Suppressor macrophage (primary cell): ENCODE measurements at regions not wholly inside any gene's neighbourhood (a gene's known extent, or its start where the extent isn't known, plus 50 kb on each side); places are given as distances from the start of the nearest gene placed in this dataset.

ENCODE experiments used
- DNase-seq, 4 experiments: peaks; one replicate each; pipeline ENCODE4 v3.0.0-alpha.2; 2020 to 2022

- no peak for DNase-seq
Measured at GRCh38 chr9:91141407-91141965, 220.2 kb downstream of the AUH start.

GRCh38 chr9:91143162-91143561 is 218.6 kb downstream of the AUH start:
- no peak for DNase-seq

GRCh38 chr9:91143642-91144041 is 218.1 kb downstream of the AUH start:
- no peak for DNase-seq

GRCh38 chr9:91144769-91145168 is 216.9 kb downstream of the AUH start:
- DNase-seq: no peak

DNA sequence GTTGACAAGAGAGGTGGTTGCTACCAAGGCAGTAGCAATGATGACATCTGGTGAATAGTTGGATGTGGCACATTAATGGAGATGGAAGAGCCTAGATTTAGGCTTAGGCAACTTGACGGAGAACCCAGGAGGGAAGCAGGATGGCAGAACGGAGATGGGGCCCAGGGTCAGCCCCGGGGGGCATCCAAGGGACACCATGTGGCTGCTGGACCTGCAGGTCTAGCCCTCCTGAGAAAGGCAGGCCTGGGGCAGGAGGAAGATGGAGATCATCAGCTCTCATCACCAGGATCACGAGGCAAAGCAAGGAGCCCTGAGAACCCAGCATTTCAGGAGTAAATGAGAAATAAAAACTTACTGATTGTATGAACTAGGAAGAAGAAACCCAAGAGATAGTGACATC is 216.2 kb downstream of the AUH start:
- no peak for DNase-seq

DNA sequence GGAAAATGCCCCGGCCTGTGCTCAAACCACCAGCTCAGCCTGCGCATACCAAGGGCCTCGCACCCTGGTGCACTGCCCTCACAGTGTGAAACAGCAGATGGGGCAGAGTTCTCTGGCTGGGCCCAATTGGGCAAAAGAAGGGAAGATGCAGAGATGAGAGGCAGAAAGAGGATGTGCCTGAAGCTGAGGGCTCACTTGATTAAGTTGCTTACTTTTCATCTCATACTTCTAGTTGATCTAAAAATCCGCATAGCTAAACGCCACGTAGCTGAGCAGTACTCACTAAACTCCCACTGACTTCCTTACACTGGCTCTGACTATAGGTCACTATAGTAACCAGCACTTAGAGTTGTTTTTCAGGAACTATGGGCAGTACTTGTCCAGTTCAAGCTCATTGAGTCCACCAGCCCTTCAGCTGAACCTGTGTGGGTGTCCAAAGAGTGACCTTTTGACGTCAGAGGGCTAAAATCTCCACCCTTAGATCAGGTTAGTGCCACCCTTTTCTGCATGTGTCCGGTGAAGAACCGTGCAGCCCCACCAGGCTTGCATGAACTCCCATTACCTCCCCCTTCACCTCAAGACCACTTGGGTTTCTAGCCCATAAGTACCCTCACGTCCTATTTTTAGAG is 215.2 kb downstream of the AUH start:
- peak; percentile 73 to 96 (median 84) for DNase-seq

DNA sequence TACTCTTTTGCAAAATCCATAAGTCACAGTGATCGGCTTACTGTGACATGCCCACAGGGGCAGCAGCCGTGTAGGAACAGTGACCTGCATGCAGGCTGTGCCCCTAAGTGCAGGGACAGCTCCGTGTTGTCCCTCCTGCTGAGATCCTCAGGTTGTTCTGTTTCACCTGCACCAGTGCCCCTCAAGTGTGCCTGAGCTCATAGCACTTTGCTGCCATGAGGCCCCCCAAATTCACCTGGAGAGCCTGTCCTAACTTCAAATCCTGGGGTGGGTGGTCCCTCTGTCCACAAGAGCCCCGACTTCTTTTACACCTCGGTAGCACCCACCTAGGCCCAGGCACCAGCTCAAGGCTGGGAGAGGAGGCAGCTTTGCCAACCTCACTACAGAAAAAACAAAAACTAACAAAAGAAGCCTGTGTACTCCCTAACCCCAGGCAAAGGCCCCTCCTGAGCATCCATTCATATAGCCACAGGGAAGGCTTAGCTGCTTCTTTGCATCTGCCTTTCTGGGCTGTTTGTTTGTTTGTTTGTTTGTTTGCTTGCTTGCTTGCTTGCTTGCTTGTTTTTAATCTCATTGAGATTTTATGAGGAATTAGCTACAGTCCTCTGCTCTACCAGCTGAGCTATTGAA is 214.5 kb downstream of the AUH start:
- peak in 2 of 4 experiments; percentile 29 to 31 for DNase-seq

DNA sequence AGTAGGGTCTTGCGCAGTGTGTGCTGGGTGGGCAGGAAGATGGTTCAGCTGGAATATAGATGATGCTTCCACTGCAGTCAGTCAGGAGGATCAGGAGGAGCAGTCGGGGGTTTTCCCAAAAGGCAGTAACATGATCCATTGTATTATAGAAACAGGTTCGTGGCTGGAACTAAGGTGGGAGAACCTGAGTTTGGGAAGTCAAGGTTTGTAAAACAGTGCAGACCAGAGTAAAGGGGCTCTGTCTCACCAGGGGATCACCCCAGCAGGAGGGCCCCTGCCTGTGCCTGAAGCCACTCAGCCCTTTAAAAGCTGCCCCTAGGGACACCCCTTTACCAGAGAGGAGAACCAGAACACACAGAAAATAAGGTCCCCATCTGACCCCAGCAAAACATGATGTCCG is 213.4 kb downstream of the AUH start:
- no peak for DNase-seq

- no peak for DNase-seq
Measured at GRCh38 chr9:91150273-91150997, 211.3 kb downstream of the AUH start.

- peak; percentile 67 to 93 (median 80) for DNase-seq
Measured at GRCh38 chr9:91150998-91151717, 210.6 kb downstream of the AUH start.

DNA sequence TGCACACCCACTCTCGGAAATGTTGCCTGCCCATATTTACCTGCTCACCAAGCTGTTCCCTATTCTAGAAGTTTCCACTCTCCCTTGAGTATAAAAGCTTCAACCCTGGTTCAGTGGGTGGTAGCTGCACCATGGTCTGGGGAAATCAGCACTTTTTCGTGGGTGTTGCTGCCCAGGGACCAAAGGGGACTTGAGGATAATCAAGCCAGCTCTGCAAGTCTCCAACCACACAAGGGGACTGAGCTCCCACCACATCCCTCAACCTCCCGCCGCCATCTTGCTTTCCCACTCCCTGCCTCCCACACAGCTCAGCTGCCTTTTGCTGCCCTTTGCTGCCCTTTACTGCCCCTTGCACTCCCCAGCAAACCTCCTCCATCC is 210.0 kb downstream of the AUH start:
- peak; percentile 77 to 92 (median 86) for DNase-seq

GRCh38 chr9:91154686-91155085 is 207.0 kb downstream of the AUH start:
- DNase-seq: no peak

DNA sequence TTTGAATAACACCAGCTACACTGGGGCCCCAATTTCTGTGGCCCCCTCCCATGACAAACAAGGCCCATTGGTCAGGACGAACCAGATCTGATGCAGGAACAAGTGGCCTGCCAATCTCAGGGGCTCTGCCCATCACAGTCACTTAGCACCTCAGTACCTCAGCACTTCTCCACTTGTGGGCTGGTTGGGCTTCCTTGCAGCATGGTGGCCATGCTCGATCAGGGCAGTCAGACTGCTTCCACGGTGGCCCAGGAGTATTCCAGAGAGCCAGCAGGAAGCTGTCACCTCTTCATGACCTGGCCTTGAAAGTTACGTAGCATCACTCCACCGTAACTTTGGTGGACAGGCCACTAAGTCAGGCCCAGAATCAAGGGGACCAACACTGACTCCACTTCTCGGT is 206.5 kb downstream of the AUH start:
- no peak for DNase-seq

DNA sequence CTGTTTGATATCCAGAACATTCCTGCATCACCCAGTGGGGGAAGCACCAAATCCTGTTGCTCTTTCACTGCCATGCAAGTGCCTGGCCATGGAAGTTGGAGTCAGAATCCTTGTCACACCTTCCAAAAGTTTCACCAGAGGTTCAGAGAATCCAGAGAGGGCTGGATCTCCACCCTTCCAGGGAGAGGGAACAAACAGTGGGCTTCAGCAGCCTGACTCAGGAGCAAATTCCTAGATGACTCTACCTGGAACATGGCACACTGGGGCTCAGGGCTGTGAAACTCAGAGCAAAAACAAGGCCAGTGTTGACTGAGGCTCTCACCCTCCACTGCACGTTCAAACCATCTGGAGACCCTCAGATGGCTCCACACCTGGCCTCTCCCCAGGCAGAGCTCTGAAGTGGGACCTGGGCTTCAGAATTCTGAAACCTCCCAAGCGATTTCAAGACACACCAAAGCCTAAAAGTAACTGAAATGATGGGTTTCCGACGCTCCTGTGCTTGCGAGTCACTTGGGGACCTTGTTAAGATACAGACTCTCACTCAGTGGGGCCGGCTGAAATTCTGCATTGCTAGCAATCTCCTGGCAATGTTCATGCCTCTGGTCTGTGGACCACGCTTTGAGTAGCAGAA is 205.9 kb downstream of the AUH start:
- DNase-seq: no peak

DNA sequence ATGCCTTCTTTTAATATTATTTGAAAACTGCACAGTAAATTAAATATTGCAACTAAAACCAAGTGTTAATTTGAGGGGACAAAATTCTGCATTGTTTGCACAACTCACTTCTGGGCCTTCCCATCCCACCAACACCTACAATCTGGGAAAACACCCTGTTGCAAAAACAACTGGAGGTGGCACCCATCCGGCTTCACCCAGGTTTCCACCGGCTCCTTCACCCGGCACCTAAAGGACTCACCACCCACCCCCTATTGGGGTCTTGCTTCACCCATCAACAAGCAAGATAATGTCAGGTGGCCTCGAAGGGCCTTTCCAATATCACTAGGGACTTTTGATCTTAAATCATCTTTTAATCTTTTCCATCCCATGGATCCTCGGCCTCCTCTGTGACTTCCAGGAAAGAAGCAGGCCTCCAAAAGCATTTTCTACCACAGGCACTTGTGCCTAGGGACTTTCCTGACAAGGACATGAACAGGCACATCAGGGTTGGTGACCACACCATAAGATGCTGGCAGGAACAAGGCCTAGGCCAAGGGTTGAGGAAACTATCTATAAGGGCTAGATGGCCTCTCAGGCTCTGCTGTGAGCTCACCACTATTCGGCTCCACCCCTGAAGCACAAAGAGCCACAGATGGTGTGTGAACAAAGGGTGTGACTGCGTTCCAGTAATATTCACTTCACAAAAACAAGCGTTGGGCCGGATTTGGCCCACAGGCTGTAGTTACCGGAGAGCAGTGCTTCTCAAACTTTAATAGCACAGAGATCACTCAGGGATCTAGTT is 205.1 kb downstream of the AUH start:
- no peak for DNase-seq

- no peak for DNase-seq
Measured at GRCh38 chr9:91157883-91158282, 203.8 kb downstream of the AUH start.

GRCh38 chr9:91158286-91158685 is 203.4 kb downstream of the AUH start:
- DNase-seq: no peak

DNA sequence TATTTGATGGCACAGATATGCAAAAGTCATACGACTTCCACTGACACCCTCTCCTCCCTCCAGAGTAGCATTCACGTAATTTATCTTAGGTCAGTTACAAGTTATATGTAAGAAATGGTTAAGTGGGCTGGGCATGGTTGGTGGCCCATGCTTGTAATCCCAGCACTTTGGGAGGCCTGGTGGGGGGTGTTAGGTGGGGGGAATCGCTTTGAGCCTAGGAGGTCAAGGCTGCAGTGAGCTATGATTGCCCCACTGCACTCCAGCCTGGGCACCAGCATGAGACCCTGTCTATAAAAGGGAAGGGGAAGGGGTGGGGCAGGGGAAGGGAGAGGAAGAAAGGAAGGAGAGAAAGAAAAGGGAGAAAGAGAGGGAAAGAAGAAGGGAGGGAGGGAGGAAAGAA is 202.8 kb downstream of the AUH start:
- no peak for DNase-seq

GRCh38 chr9:91159664-91160121 is 202.0 kb downstream of the AUH start:
- DNase-seq: no peak

DNA sequence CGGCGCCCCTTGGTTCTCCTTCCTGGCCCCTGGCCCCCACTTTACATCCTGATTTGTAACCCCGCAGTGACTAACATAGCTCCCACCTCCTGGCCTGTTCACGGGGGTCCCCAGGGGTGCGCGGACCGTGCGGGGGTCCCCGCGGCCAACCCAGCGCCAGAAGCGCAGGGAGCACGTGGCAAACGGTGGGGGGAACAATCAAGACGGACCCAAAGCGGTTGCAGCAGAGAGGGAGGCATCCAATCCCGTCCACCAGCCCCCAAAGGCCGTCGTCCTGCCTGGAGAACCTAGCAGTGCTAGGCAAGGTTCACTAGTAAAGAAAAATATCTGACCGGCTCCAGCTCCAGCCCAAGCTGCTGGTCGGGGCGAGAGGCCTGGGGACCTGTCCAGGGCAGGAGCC is 201.5 kb downstream of the AUH start:
- no peak for DNase-seq

GRCh38 chr9:91160599-91161464 is 200.9 kb downstream of the AUH start:
- DNase-seq: no peak
